Brain pericyte (primary cell): ENCODE measurements at regions not wholly inside any gene's neighbourhood (a gene's known extent, or its start where the extent isn't known, plus 50 kb on each side); places are given as distances from the start of the nearest gene placed in this dataset.
A peak's percentile ranks its signal among the peaks of the same experiment; 100 is the strongest.
"Not testable (repeated sequence)": the region's sequence is repeated elsewhere in the genome, so short reads cannot be mapped to it uniquely, and the experiment has no call there.

Experiments used
- DNase-seq: peaks from one replicate; pipeline ENCODE4 v3.0.0-alpha.2; 2012; ENCODE audit warnings: low read depth, low spot score

DNA sequence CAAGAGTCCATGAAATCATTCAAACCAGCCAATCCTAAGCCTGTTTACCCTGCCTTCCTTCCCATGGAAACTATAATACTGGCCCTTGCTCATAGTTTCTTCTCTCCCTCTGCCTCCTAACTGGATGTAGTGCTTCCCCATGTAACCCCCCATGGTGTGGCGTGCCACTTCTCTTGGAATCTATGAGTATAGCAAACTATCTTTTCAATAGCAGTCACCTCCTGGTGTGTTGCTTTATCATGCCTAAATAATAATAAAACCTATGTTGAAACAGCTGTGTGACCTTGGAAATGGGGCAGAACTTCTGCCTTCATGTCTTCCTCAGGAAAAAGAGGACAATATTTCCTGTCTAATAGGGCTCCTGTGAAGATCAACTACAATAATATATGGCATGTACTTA, 234.8 kb upstream of the EDNRA start:
- DNase-seq, result peak; percentile 74

- not testable (repeated sequence) for DNase-seq
Measured at GRCh38 chr4:147246528-147246927, 234.4 kb upstream of the EDNRA start.

GRCh38 chr4:147247579-147247978, 233.3 kb upstream of the EDNRA start:
- DNase-seq, result no peak

DNA sequence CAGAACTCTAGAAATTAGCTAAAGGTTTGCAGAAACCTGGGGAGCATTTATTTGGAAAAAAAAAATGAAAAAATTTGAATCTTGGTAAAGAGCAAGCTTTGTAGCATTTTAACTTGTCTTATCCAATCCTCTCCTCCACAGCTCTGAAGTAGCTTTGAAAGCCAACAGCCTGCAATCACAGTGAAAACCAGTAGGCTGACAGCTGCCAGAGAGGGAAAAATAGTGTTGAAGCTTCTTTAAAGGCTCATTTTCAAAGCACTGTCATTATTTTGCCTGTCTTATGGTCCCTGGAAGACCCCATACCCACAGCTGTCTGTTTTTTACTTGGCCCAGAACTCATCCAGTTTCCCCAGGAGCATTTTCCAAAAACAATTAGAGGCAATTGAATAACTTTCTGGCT, 230.8 kb upstream of the EDNRA start:
- DNase-seq, result no peak

DNA sequence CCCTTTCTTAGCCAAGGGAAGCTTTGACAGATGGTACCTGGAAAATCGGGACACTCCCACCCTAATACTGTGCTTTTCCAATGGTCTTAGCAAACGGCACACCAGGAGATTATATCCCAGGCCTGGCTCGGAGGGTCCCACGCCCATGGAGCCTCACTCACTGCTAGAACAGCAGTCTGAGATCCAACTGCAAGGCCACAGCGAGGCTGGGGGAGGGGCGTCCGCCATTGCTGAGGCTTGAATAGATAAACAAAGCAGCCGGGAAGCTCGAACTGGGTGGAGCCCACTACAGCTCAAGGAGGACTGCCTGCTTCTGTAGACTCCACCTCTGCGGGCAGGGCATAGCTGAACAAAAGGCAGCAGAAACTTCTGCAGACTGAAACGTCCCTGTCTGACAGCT, 225.6 kb upstream of the EDNRA start:
- not testable (repeated sequence) for DNase-seq

- not testable (repeated sequence) for DNase-seq
Measured at GRCh38 chr4:147259271-147259670, 221.6 kb upstream of the EDNRA start.

DNA sequence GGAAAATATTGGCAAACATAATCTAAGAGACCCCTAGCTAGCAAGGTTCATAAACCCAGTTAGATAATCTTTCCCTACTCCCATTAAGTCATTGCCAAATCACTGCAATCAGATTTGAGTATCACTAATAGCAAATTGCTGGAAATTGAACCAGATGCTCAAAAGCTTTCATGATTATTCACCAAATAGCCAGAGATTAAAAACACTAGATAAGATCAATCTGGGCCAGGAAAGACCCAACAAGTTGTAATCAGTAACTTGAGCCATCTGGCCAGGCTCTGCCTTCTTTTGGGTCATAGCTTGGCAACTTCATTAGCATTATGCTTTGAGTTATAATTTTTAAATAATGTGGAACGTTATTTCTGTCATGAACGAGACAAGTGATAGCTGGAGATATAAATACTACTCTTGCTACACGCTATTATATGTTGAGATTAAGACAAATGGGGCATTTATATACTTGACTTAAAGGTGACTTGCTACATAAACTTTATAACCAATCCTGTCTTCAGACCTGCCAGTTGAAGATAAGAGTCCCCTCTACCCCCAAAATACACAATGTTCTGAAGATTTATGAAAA, 196.6 kb upstream of the EDNRA start:
- no peak for DNase-seq

GRCh38 chr4:147284935-147285334, 196.0 kb upstream of the EDNRA start:
- no peak for DNase-seq

DNA sequence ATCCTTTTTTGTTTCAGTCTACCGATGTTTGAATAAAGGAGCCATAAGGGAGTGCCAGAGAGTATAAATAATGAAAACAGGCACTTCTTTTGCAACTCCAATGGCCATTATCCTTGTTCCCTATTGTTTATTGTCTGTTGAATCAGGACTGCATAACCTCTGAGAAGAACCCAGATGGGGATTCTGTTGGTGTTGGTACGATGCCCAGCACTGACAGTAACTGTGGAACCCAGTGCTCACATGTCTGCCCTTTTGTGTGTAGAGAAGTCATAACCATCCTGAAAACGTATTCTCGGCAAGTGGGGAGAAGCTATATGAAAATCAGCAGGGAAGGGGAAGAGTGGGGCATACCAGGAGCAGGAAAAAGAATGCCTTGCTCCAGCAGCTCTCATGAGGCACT, 195.1 kb upstream of the EDNRA start:
- peak; percentile 90 for DNase-seq

DNA sequence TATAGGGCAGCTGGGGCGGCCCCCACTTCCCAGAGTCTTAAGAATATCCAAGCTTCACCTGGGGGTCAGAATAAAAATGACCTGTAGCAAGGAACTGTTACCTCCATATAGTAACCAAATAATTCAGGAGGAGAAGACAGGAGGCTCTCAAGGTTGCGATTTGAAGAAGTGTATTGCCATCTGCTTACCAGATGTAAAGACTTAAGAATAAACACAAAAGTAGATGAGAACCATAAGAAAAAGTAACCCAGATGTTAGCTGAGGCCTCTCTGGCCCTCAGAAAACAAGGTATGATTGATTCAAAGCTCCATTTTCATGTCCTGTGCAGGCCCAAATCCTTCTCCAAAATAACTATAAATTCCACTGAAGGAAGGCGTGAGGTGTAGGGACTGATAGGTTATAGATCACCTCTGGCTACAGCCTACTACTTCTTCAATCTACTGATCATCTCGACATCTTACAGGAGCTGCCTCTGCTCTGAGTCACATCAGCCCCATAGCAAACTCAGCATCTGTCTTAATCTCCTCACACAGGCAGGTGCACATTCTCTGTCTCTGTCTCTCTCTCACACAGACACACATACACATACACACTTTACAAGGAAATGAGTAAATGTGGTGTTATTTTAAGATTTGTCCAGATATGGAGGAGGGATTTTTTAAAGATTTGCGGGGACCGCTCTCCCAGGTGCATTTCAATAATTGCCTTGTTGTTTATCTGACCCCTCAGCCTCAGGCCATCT, 193.9 kb upstream of the EDNRA start:
- DNase-seq, result no peak

- DNase-seq, result no peak
Measured at GRCh38 chr4:147287588-147287890, 193.4 kb upstream of the EDNRA start.

DNA sequence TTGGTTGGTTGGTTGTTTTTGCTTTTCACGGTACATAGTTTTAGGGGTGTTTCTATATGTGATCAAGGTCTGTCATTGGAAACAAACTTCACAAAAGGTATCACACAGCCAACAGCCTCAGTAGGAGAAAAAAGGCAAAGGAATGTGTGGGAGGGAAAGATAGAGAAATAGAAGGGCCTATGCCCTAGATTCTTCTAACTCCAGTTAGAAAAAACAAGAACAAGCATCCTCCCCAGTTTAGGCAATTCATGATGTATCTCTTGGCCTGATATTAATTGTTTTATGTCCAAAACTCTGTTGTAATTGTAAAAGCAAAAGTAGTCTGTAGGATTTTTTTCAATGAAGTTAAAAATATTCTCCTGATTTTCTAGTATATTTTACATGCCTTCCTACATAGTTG, 192.4 kb upstream of the EDNRA start:
- DNase-seq, result no peak

DNA sequence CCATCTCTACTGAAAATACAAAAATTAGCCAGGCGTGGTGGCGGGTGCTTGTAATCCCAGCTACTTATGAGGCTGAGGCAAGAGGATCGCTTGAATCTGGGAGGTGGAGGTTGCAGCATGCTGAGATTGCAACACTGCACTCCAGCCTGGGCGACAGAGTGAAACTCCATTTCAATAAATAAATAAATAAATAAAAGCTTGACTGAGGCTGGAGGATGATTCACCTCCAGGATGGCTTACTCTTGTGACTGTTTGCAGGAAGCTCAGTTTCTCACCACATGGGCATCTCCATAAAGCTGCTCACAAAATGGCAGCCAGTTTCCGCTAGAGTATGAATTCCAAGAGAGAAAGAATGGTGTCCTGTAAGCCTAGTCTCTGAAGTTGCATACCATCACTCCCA, 191.7 kb upstream of the EDNRA start:
- no peak for DNase-seq

DNA sequence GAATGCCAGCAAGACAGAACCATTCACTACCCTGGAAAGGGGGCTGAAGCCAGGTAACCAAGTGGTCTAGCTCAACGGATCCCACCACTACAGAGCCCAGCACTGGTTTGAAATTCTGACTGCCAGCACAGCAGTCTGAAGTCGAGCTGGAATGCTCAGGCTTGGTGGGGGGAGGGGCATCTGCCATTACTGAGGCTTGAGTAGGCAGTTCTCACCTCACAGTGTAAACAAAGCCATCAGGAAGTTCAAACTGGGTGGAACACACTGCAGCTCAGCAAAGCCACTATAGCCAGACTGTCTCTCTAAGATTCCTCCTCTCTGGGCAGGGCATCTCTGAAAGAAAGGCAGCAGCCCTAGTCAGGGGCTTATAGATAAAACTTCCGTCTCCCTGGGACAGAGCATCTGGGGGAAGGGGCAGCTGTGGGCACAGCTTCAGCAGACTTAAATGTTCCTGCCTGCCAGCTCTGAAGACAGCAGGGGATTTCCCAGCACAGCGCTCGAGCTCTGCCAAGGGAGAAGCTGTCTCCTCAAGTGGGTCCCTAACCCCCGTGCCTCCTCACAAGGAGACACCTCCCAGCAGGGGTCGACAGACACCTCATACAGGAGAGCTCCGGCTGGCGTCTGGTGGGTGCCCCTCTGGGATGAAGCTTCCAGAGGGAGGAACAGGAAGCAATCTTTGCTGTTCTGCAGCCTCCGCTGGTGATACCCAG, 188.1 kb upstream of the EDNRA start:
- DNase-seq, result not testable (repeated sequence)

- DNase-seq, result not testable (repeated sequence)
Measured at GRCh38 chr4:147293314-147293677, 187.6 kb upstream of the EDNRA start.

DNA sequence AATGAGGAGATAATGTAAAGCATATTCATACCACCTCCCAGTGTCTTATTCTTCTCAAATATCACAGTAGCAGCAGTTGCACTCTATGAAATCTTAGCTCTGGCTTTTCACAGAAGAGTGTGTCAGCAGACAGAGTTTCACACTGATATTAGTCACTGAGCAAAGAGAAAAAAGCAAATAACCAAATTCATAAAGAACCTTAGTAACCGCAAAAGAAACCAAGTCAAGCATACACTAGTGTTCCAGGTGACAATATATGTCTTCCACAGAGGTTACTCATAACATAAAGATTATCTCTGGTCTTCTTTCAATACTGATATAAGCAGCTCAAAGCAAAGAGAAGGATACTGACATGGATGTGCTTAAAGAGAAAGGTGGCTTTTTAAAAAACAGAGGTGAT, 181.7 kb upstream of the EDNRA start:
- DNase-seq, result no peak

- no peak for DNase-seq
Measured at GRCh38 chr4:147303174-147303872, 177.6 kb upstream of the EDNRA start.

- DNase-seq, result no peak
Measured at GRCh38 chr4:147303873-147304229, 177.0 kb upstream of the EDNRA start.

GRCh38 chr4:147307896-147308674, 172.8 kb upstream of the EDNRA start:
- DNase-seq, result no peak

GRCh38 chr4:147309434-147309833, 171.5 kb upstream of the EDNRA start:
- no peak for DNase-seq

DNA sequence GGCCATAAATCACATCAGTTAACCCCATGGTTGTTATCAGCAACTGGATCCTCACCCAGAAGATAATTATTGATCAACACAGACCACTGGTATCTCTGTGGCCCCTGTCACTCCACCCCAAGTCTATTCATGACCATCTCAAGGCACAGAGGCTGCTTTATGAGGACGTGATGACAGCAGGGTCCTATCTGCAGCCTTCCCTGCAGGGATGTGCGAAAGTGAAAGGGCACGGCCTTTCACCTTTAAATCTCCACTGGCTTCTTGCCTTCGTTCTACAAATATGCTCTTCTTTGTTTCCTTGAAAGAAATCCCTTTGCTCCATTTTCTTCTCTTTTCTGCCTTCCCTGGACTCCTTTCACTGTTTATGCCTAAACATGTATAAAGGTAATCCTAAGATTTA, 170.6 kb upstream of the EDNRA start:
- DNase-seq, result no peak

DNA sequence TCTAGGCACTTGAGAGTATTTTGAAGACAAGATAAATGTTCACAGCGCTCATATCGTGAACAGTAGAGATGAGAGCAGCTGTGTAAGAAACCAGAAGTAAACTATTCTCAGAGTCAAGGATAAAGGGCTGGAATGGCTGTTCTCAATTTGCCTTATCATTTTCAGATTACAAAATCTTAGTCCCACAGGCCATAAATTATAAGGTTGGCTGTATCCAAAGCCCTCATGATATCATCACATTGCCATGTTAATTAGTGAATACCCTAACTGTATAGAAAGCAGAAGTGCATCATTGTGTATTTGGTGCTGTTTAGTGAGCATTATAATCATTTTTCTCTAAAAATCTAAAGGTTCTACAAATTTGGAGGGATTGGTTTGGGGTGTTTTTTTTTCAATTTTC, 168.9 kb upstream of the EDNRA start:
- DNase-seq, result no peak
